Ishikawa (cell line): ENCODE measurements at regions not wholly inside any gene's neighbourhood (a gene's known extent, or its start where the extent isn't known, plus 50 kb on each side); places are given as distances from the start of the nearest gene placed in this dataset.

ENCODE experiments used
- CEBPB ChIP-seq: IDR thresholded peaks from 2 replicates; pipeline ENCODE4 v1.6.1; 2012
- CREB1 ChIP-seq: IDR thresholded peaks from 2 replicates; pipeline ENCODE4 v1.6.1; 2012; ENCODE audit warnings: low read depth
- EGR1 ChIP-seq: IDR thresholded peaks from 2 replicates; pipeline ENCODE4 v1.6.1; 2012
- EP300 ChIP-seq: IDR thresholded peaks from 2 replicates; pipeline ENCODE4 v1.6.1; 2012; ENCODE audit warnings: borderline replicate concordance
- FOXM1 ChIP-seq: IDR thresholded peaks from 2 replicates; pipeline ENCODE4 v1.6.1; 2012; ENCODE audit warnings: low read depth, borderline replicate concordance
- MAX ChIP-seq: IDR thresholded peaks from 2 replicates; pipeline ENCODE4 v1.6.1; 2012
- NFIC ChIP-seq: IDR thresholded peaks from 2 replicates; pipeline ENCODE4 v1.6.1; 2012
- RAD21 ChIP-seq: IDR thresholded peaks from 2 replicates; pipeline ENCODE4 v1.6.1; 2012; ENCODE audit warnings: low read depth
- REST ChIP-seq: IDR thresholded peaks from 2 replicates; pipeline ENCODE4 v1.6.1; 2012; ENCODE audit warnings: low read depth, mild to moderate bottlenecking
- TAF1 ChIP-seq: IDR thresholded peaks from 2 replicates; pipeline ENCODE4 v1.6.1; 2012; ENCODE audit warnings: low read depth, mild to moderate bottlenecking
- TEAD4 ChIP-seq: IDR thresholded peaks from 2 replicates; pipeline ENCODE4 v1.6.1; 2012
- USF1 ChIP-seq: IDR thresholded peaks from 2 replicates; pipeline ENCODE4 v1.6.1; 2012
- YY1 ChIP-seq: IDR thresholded peaks from 2 replicates; pipeline ENCODE4 v1.6.1; 2012; ENCODE audit warnings: low read depth
- ZBTB7A ChIP-seq: IDR thresholded peaks from 2 replicates; pipeline ENCODE4 v1.6.1; 2012; ENCODE audit warnings: low read depth

GRCh38 chr6:91911945-91912344 lies 1325.1 kb upstream of the MAP3K7 start:
- TF ChIP-seq CREB1 (no peak), FOXM1 (no peak), REST (no peak)

GRCh38 chr6:91904586-91905164 lies 1317.8 kb upstream of the MAP3K7 start:
- no peak for TF ChIP-seq MAX
- TF ChIP-seq CEBPB: no peak
- TF ChIP-seq RAD21: no peak
- TF ChIP-seq EP300: no peak
- no peak for TF ChIP-seq ZBTB7A
- no peak for TF ChIP-seq REST
- TF ChIP-seq USF1: no peak
- TF ChIP-seq TEAD4: no peak
- no peak for TF ChIP-seq CREB1
- no peak for TF ChIP-seq TAF1
- no peak for TF ChIP-seq FOXM1
- TF ChIP-seq NFIC: no peak

- TF ChIP-seq ZBTB7A (no peak), REST (peak; percentile 65)
Observed at GRCh38 chr6:91895599-91896285, 1308.9 kb upstream of the MAP3K7 start.

- no peak for TF ChIP-seq FOXM1
- no peak for TF ChIP-seq NFIC
- no peak for TF ChIP-seq CREB1
- TF ChIP-seq REST: no peak
- no peak for TF ChIP-seq EP300
- TF ChIP-seq RAD21: no peak
- no peak for TF ChIP-seq USF1
- no peak for TF ChIP-seq EGR1
- TF ChIP-seq ZBTB7A: no peak
- no peak for TF ChIP-seq YY1
- TF ChIP-seq MAX: no peak
Observed at GRCh38 chr6:91886183-91886795, 1299.4 kb upstream of the MAP3K7 start.
